Stimulated activated naive CD8-positive, alpha-beta T cell treated with anti-CD3 and anti-CD28 coated beads, Interleukin-15, Interleukin-2, amounts not matched to agents 100 ng/mL and 50 ng/mL, for 24 hours (primary cell): ENCODE measurements at regions not wholly inside any gene's neighbourhood (a gene's known extent, or its start where the extent isn't known, plus 50 kb on each side); places are given as distances from the start of the nearest gene placed in this dataset.
"Not testable (repeated sequence)": the region's sequence is repeated elsewhere in the genome, so short reads cannot be mapped to it uniquely, and the experiment has no call there.

Experiments used
- H3K27ac Mint-ChIP-seq: one replicate; pipeline ENCODE4 v1.8.0; 2021; ENCODE audit warnings: mild to moderate bottlenecking, mixed read lengths
- H3K27me3 Mint-ChIP-seq: one replicate; pipeline ENCODE4 v1.8.0; 2021; ENCODE audit warnings: mixed read lengths
- H3K36me3 Mint-ChIP-seq: one replicate; pipeline ENCODE4 v1.8.0; 2021; ENCODE audit warnings: low read depth, mixed read lengths
- H3K4me1 Mint-ChIP-seq: one replicate; pipeline ENCODE4 v1.8.0; 2021; ENCODE audit warnings: low read depth, mixed read lengths
- H3K4me3 Mint-ChIP-seq: one replicate; pipeline ENCODE4 v1.8.0; 2021; ENCODE audit warnings: mild to moderate bottlenecking, mixed read lengths
- H3K9me3 Mint-ChIP-seq: one replicate; pipeline ENCODE4 v1.8.0; 2021; ENCODE audit warnings: mixed read lengths

- Mint-ChIP-seq H3K9me3 (peaks cover 3% of the 10 kb centered on the region), H3K4me3 (no peak overlapping the region), H3K4me1 (no peaks in the 10 kb centered on the region), H3K27me3 (peaks cover 5% of the 10 kb centered on the region), H3K36me3 (no peaks in the 10 kb centered on the region), H3K27ac (no peak overlapping the region)
Measured at GRCh38 chr5:153340738-153341137, 149.7 kb upstream of the GRIA1 start.

- Mint-ChIP-seq H3K4me1 (no peaks in the 10 kb centered on the region), H3K27ac (no peak overlapping the region), H3K36me3 (no peaks in the 10 kb centered on the region), H3K9me3 (no peaks in the 10 kb centered on the region), H3K27me3 (peaks cover 5% of the 10 kb centered on the region), H3K4me3 (no peak overlapping the region)
Measured at GRCh38 chr5:153342487-153342886, 148.0 kb upstream of the GRIA1 start.

DNA sequence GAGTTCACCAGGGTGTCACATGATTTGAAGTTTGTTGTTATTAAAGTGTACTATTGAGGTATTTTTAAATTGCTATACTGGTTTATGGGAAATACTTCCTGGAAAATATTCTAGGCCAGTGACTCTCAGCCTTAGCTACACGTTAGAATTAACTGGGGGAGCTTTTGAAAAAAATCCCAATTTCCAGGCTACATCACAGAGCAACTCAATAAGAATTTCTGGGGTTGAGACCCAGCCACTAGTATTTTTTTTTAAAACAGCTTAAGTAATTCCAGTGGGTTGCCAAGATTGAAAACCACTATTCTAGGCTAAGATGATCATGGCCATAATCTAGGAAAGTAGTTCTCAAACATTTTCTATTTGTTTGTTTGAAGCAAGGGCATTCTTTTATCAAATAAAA, 142.9 kb upstream of the GRIA1 start:
- no peaks in the 10 kb centered on the region for H3K36me3 Mint-ChIP-seq
- no peak overlapping the region for H3K27ac Mint-ChIP-seq
- H3K9me3 Mint-ChIP-seq = no peaks in the 10 kb centered on the region
- no peak overlapping the region for H3K4me3 Mint-ChIP-seq
- H3K27me3 Mint-ChIP-seq = peaks cover 2% of the 10 kb centered on the region
- H3K4me1 Mint-ChIP-seq = peaks cover 7% of the 10 kb centered on the region

- Mint-ChIP-seq H3K27ac (no peak overlapping the region), H3K27me3 (peaks cover 6% of the 10 kb centered on the region), H3K36me3 (no peaks in the 10 kb centered on the region), H3K4me1 (peaks cover 17% of the 10 kb centered on the region), H3K4me3 (no peak overlapping the region), H3K9me3 (no peaks in the 10 kb centered on the region)
Measured at GRCh38 chr5:153350175-153350883, 140.1 kb upstream of the GRIA1 start.

DNA sequence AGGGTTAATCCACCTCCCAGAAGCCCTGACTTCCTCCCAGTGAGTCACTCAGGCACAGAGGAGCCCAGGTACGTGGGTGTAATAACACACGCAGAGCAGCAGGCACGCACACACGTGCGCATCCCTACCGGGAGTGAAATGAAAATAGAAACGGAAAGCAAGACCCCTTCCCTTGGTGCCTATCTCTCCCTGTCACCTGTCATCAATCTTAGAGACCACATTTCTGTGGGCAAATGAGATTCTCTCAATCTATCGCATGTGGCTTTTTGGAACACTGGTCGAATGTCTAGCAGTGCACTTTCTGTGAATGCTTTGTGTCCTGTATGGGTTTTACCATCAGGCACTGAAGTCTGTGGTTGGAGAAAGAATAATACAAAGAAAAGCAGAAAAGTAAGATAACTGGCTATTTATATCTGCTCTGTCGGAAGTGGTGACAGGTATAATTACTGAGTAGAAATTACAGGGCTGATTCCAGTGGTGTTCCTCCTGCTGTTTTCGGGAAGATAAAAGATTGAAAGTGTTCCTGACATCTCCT, 137.7 kb upstream of the GRIA1 start:
- H3K27ac Mint-ChIP-seq = peak overlapping the region; percentile 54
- peaks cover 20% of the 10 kb centered on the region for H3K4me1 Mint-ChIP-seq
- H3K4me3 Mint-ChIP-seq = peak overlapping the region; percentile 72
- no peaks in the 10 kb centered on the region for H3K36me3 Mint-ChIP-seq
- H3K9me3 Mint-ChIP-seq = peaks cover 4% of the 10 kb centered on the region
- peaks cover 6% of the 10 kb centered on the region for H3K27me3 Mint-ChIP-seq

DNA sequence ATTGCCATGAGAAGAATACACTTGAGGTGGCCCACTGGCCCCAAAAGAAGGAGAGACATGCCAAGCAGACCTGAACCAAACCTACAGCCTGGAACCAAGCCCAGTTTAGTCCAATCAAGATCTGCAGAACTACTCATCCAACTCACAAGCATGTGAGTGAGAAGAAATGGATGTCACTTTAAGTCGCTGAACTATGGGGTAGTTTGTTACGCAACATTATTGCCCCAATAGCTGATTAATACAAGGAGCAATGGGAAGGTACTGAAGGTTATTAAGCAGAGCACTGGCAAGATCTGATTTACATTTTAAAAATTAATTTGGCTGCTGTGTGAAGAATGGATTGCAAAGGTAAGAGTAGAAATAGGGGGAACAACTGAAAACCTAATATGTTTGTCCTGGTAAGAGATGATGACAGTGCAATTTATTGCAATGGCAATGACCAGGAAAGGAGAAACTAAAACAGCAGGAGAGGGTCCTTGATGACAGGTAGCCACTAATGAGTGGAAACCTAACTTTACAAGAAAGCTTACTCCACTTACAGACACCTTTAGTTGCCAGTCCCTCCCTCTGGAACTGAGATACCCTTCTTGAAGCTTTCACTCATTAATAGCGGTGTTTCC, 132.9 kb upstream of the GRIA1 start:
- Mint-ChIP-seq H3K4me1 (peaks cover 29% of the 10 kb centered on the region), H3K27ac (no peak overlapping the region), H3K4me3 (no peak overlapping the region), H3K9me3 (peaks cover 4% of the 10 kb centered on the region), H3K36me3 (no peaks in the 10 kb centered on the region), H3K27me3 (peaks cover 4% of the 10 kb centered on the region)

DNA sequence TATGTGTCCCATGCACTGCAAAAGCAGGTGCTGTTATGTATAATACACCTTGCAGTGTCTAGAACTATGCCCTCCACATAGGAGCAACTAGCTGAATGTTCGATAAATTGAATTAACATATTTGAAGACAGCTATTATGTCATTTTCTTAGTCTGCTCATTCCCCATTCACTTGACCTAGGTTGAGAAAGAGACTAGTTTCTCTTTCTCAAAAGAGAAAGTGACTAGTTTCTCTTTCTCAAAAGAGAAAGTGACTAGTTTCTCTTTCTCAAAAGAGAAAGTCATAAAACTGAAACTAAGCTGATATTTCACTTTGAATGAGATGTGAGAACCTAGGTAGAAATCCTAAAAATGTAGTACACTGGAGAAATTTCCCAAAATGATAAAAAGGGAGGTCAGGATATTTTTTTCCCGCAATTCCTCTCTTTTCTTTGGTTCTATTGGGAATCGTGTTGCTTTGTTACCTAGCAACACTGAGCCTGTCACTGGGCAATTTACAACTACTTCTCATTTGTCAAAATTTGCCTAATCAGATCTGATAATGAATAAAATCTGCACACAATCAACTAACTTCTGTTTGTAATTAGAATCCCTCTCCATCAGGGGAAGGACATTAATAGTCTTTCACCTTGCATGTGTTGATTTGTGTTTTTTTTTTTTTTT, 132.0 kb upstream of the GRIA1 start:
- H3K36me3 Mint-ChIP-seq = no peaks in the 10 kb centered on the region
- H3K4me1 Mint-ChIP-seq = peaks cover 20% of the 10 kb centered on the region
- peaks cover 4% of the 10 kb centered on the region for H3K9me3 Mint-ChIP-seq
- H3K27ac Mint-ChIP-seq = no peak overlapping the region
- no peaks in the 10 kb centered on the region for H3K27me3 Mint-ChIP-seq
- H3K4me3 Mint-ChIP-seq = no peak overlapping the region

DNA sequence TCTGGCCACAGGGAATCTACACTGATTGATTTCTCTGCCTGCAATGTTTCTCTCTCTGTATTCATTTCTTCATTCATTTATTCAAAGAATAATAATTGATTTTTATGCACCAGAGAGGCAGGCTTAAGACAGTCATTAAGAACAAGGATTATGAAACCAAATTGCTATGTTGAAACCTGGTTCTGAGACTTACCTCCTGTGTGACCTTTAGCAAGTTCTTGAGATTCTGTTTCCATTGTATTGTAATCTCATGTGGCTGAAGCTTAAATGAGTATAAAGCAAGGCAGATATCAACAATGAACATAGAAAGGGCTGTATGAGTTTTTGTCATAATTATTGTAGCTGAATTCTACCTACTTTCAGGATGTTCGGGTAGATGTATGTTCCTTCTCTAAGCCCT, 129.6 kb upstream of the GRIA1 start:
- peaks cover 18% of the 10 kb centered on the region for H3K4me1 Mint-ChIP-seq
- H3K9me3 Mint-ChIP-seq = peaks cover 4% of the 10 kb centered on the region
- no peak overlapping the region for H3K27ac Mint-ChIP-seq
- no peaks in the 10 kb centered on the region for H3K27me3 Mint-ChIP-seq
- H3K4me3 Mint-ChIP-seq = no peak overlapping the region
- H3K36me3 Mint-ChIP-seq = no peaks in the 10 kb centered on the region

DNA sequence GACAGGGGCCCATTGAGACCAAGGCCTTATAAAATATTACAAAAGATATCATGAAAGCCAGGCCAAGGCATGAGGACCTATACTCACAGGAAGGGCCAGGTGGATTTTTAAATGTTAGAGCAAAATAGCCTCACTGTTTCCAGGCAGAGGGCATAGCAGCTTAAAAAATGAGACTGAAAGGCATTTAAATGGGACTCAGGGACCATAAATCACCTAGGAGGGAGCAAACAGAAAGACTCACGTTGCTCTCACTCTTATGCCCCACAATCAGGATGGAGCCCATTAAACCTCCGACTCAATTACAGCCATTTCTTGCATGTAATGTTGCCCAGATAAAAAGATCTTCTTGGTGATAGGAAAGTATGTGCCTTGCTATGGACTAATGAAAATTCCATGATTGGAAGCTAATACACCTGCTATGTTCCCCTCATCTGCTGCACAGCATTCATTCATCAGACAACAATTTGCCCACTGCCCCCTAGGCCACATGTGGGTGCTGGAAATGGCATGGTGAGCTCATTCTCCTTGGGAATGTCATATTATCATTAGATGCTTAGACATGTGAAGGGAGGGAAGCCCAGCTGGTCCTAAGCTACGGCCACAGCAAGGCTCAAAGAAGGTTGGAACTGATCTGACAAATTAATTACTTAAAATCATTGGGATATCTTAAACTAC, 128.6 kb upstream of the GRIA1 start:
- Mint-ChIP-seq H3K9me3 (peaks cover 2% of the 10 kb centered on the region), H3K4me1 (peaks cover 18% of the 10 kb centered on the region), H3K27ac (no peak overlapping the region), H3K4me3 (no peak overlapping the region), H3K27me3 (no peaks in the 10 kb centered on the region), H3K36me3 (no peaks in the 10 kb centered on the region)

DNA sequence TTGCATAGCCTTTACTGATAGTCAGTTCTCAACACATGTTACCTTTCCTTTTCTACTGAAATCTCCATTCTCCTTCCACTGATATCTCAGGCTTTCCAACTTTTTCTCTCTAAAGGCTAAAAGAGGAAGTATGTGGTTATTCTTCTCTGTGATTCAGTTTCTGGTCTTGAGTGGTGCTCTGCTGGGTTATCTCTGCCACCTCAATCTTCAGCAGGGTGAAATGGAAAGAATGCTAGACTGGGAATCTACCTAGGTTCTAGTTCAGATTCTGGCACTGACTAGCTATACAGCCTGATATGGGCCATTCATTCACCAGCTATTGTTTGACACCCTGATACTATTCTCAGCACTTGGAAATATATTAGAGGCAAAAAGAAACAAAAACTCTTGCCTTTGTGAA, 124.9 kb upstream of the GRIA1 start:
- H3K27me3 Mint-ChIP-seq = no peaks in the 10 kb centered on the region
- no peak overlapping the region for H3K4me3 Mint-ChIP-seq
- H3K9me3 Mint-ChIP-seq = no peaks in the 10 kb centered on the region
- H3K4me1 Mint-ChIP-seq = no peaks in the 10 kb centered on the region
- no peak overlapping the region for H3K27ac Mint-ChIP-seq
- H3K36me3 Mint-ChIP-seq = no peaks in the 10 kb centered on the region

- Mint-ChIP-seq H3K27ac (no peak overlapping the region), H3K36me3 (no peaks in the 10 kb centered on the region), H3K27me3 (no peaks in the 10 kb centered on the region), H3K9me3 (no peaks in the 10 kb centered on the region), H3K4me3 (no peak overlapping the region), H3K4me1 (no peaks in the 10 kb centered on the region)
Measured at GRCh38 chr5:153367466-153367865, 123.0 kb upstream of the GRIA1 start.

DNA sequence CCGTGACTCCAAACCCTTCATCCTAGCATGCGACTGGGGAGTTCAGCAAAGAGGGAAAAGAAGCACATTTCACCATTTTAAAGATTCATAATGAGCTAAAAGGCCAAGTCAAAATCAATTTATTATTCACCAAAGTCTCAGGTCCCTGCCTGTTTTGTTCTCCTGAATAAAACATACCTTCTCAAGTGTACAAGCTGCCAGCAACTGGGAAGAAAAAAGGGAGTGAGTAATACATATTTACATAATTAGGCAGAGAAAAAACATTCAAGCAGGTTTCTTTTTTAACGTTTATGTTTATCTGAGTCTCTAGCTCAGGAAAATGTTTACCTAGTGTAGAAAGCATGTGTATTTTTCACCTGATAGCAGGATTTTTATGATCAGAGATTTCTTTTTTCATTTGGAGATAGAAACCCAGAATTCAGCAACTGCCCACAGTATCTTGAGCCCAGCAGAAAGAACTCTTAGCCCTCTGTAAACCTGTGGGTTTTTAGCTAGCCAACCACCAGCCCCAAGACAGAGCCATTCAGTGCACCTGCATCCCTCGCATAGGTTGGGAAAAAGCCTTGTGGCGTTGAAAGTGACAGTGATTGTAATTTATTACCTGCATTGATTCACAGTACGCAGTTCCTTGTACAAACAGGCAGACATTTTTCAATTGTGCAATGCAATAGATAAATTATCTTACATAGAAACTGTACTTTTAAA, 117.9 kb upstream of the GRIA1 start:
- H3K27ac Mint-ChIP-seq = no peak overlapping the region
- no peak overlapping the region for H3K4me3 Mint-ChIP-seq
- no peaks in the 10 kb centered on the region for H3K27me3 Mint-ChIP-seq
- no peaks in the 10 kb centered on the region for H3K36me3 Mint-ChIP-seq
- no peaks in the 10 kb centered on the region for H3K9me3 Mint-ChIP-seq
- H3K4me1 Mint-ChIP-seq = no peaks in the 10 kb centered on the region

GRCh38 chr5:153373130-153373498, 117.4 kb upstream of the GRIA1 start:
- Mint-ChIP-seq H3K27me3 (no peaks in the 10 kb centered on the region), H3K4me3 (no peak overlapping the region), H3K4me1 (no peaks in the 10 kb centered on the region), H3K9me3 (no peaks in the 10 kb centered on the region), H3K36me3 (no peaks in the 10 kb centered on the region), H3K27ac (no peak overlapping the region)

- not testable (repeated sequence) for H3K4me3 Mint-ChIP-seq, H3K27ac Mint-ChIP-seq, H3K36me3 Mint-ChIP-seq, H3K27me3 Mint-ChIP-seq, H3K9me3 Mint-ChIP-seq, H3K4me1 Mint-ChIP-seq
Measured at GRCh38 chr5:153381630-153382029, 108.8 kb upstream of the GRIA1 start.
